ENCODE measurements at regions not wholly inside any gene's neighbourhood (a gene's known extent, or its start where the extent isn't known, plus 50 kb on each side); places are given as distances from the start of the nearest gene placed in this dataset.

- TF ChIP-seq REST (IDR thresholded peaks at IDR 0.05; ENCODE audit: insufficient read depth in 1 of 2, low read depth in 2 of 2, low read length in 2 of 2) (no peak), SIN3A (IDR thresholded peaks at IDR 0.05; ENCODE audit: borderline replicate concordance, insufficient read depth, low read length) (no peak), POLR2AphosphoS5 (IDR thresholded peaks at IDR 0.05; ENCODE audit: low read depth, low read length) (no peak), TAF1 (IDR thresholded peaks at IDR 0.05; ENCODE audit: borderline replicate concordance, insufficient read depth, low read length) (no peak)
Observed at GRCh38 chr2:121121661-121122060, 163.3 kb downstream of the TFCP2L1 start.
